Astrocyte (in vitro differentiated cells and primary cell): ENCODE measurements at regions not wholly inside any gene's neighbourhood (a gene's known extent, or its start where the extent isn't known, plus 50 kb on each side); places are given as distances from the start of the nearest gene placed in this dataset.
A peak's percentile ranks its signal among the peaks of the same experiment; 100 is the strongest.
"Not testable (repeated sequence)": the region's sequence is repeated elsewhere in the genome, so short reads cannot be mapped to it uniquely, and the experiment has no call there.

ENCODE experiments used
- DNase-seq: peaks from one replicate; pipeline ENCODE4 v3.0.0-alpha.2; 2010; ENCODE audit warnings: low read depth
- FAIRE-seq: peaks from 2 replicates; lab custom pipeline; 2011; peaks lifted over from hg19 to GRCh38; lab: Jason Lieb, UNC
- H2AFZ ChIP-seq: 2 replicates; pipeline ENCODE4 v1.6.0; 2012; ENCODE audit warnings: low read depth, low read length, inconsistent platforms
- H3K27ac ChIP-seq: 2 replicates; pipeline ENCODE4 v1.5.1; 2011; ENCODE audit warnings: low read depth, low read length, inconsistent platforms
- H3K27me3 ChIP-seq: 2 replicates; pipeline ENCODE4 v1.6.0; 2011; ENCODE audit warnings: low read length, inconsistent platforms; ENCODE audit not compliant: insufficient read depth
- H3K36me3 ChIP-seq: 2 replicates; pipeline ENCODE4 v1.5.1; 2011; ENCODE audit warnings: low read length, inconsistent platforms; ENCODE audit not compliant: insufficient read depth
- H3K4me1 ChIP-seq: 2 replicates; pipeline ENCODE4 v1.5.1; 2011; ENCODE audit warnings: low read length, inconsistent platforms; ENCODE audit not compliant: insufficient read depth
- H3K4me2 ChIP-seq: 2 replicates; pipeline ENCODE4 v1.6.0; 2012; ENCODE audit warnings: low read length, inconsistent platforms
- H3K4me3 ChIP-seq: 2 replicates; pipeline ENCODE4 v1.5.1; 2011; ENCODE audit warnings: low read depth, mild to moderate bottlenecking, low read length, inconsistent platforms; ENCODE audit not compliant: insufficient read depth
- H3K79me2 ChIP-seq: 2 replicates; pipeline ENCODE4 v1.6.0; 2012; ENCODE audit warnings: mild to moderate bottlenecking, low read length, inconsistent platforms; ENCODE audit not compliant: insufficient read depth
- H3K9ac ChIP-seq: 2 replicates; pipeline ENCODE4 v1.6.0; 2012; ENCODE audit warnings: mild to moderate bottlenecking, low read length, inconsistent platforms
- H3K9me3 ChIP-seq: 2 replicates; pipeline ENCODE4 v1.5.1; 2012; ENCODE audit warnings: low read depth, mild to moderate bottlenecking, low read length, inconsistent platforms; ENCODE audit not compliant: insufficient read depth
- H4K20me1 ChIP-seq: 2 replicates; pipeline ENCODE4 v1.6.0; 2012; ENCODE audit warnings: low read length, inconsistent platforms; ENCODE audit not compliant: insufficient read depth
- H3K27ac Mint-ChIP-seq: one replicate; pipeline ENCODE4 v1.8.0; 2021; ENCODE audit warnings: mild to moderate bottlenecking, mixed read lengths; ENCODE audit not compliant: unreplicated experiment
- H3K27me3 Mint-ChIP-seq: one replicate; pipeline ENCODE4 v1.8.0; 2021; ENCODE audit warnings: low read depth, mixed read lengths; ENCODE audit not compliant: unreplicated experiment
- H3K36me3 Mint-ChIP-seq: one replicate; pipeline ENCODE4 v1.8.0; 2021; ENCODE audit warnings: low read depth, mixed read lengths; ENCODE audit not compliant: unreplicated experiment
- H3K4me1 Mint-ChIP-seq: one replicate; pipeline ENCODE4 v1.8.0; 2021; ENCODE audit warnings: low read depth, mixed read lengths; ENCODE audit not compliant: unreplicated experiment
- H3K4me3 Mint-ChIP-seq: one replicate; pipeline ENCODE4 v1.8.0; 2021; ENCODE audit warnings: mild to moderate bottlenecking, moderate library complexity, mixed read lengths; ENCODE audit not compliant: unreplicated experiment
- H3K9me3 Mint-ChIP-seq: one replicate; pipeline ENCODE4 v1.8.0; 2021; ENCODE audit warnings: mild to moderate bottlenecking, mixed read lengths; ENCODE audit not compliant: unreplicated experiment
- EZH2 ChIP-seq: IDR thresholded peaks from 2 replicates; pipeline ENCODE4 v1.6.1; 2012; ENCODE audit warnings: mild to moderate bottlenecking, low read length, inconsistent platforms; ENCODE audit not compliant: insufficient read depth
- TF ChIP-seq, protein P1 (sequence below): IDR thresholded peaks from 2 replicates; pipeline ENCODE4 v1.5.1; 2011; ENCODE audit warnings: low read depth, mild to moderate bottlenecking, inconsistent platforms, low read length, moderate library complexity; ENCODE audit not compliant: insufficient read depth

DNA sequence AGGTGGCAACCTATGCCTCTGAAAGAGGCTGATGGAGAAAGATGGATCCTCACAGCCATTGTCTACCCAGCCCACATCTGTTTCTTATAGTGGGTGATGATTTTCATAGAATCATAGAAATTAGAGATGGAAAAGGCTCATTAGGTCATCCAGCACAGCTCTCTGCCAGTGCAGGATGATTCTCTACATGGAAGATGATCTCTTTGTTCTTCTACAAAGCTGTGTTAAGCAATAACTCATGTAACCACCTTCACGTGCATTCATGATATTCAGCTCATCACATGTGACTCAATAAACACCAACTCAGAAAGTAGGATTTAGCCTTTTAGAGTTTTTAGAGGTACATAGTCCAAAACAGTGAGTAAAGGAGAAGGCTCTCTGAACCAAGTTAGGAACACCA lies 539.4 kb upstream of the ID2 start:
- Histone ChIP-seq H3K9ac (no peak overlapping the region), H3K79me2 (no peaks in the 10 kb centered on the region), H3K4me3 (no peak overlapping the region), H3K4me1 (peaks cover 9% of the 10 kb centered on the region), H3K4me2 (no peak overlapping the region), H3K36me3 (no peaks in the 10 kb centered on the region), H3K9me3 (no peaks in the 10 kb centered on the region), H4K20me1 (no peaks in the 10 kb centered on the region), H2AFZ (no peak overlapping the region), H3K27ac (no peak overlapping the region), H3K27me3 (no peaks in the 10 kb centered on the region)
- H3K27me3 Mint-ChIP-seq: peaks cover 2% of the 10 kb centered on the region
- H3K4me1 Mint-ChIP-seq: peaks cover 3% of the 10 kb centered on the region
- H3K27ac Mint-ChIP-seq: no peak overlapping the region
- no peaks in the 10 kb centered on the region for H3K36me3 Mint-ChIP-seq
- H3K9me3 Mint-ChIP-seq: no peaks in the 10 kb centered on the region
- FAIRE-seq (no peak), DNase-seq (no peak)
- TF ChIP-seq, protein P1, sequence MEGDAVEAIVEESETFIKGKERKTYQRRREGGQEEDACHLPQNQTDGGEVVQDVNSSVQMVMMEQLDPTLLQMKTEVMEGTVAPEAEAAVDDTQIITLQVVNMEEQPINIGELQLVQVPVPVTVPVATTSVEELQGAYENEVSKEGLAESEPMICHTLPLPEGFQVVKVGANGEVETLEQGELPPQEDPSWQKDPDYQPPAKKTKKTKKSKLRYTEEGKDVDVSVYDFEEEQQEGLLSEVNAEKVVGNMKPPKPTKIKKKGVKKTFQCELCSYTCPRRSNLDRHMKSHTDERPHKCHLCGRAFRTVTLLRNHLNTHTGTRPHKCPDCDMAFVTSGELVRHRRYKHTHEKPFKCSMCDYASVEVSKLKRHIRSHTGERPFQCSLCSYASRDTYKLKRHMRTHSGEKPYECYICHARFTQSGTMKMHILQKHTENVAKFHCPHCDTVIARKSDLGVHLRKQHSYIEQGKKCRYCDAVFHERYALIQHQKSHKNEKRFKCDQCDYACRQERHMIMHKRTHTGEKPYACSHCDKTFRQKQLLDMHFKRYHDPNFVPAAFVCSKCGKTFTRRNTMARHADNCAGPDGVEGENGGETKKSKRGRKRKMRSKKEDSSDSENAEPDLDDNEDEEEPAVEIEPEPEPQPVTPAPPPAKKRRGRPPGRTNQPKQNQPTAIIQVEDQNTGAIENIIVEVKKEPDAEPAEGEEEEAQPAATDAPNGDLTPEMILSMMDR: no peak
- no peak for TF ChIP-seq EZH2
- no peak overlapping the region for H3K4me3 Mint-ChIP-seq

DNA sequence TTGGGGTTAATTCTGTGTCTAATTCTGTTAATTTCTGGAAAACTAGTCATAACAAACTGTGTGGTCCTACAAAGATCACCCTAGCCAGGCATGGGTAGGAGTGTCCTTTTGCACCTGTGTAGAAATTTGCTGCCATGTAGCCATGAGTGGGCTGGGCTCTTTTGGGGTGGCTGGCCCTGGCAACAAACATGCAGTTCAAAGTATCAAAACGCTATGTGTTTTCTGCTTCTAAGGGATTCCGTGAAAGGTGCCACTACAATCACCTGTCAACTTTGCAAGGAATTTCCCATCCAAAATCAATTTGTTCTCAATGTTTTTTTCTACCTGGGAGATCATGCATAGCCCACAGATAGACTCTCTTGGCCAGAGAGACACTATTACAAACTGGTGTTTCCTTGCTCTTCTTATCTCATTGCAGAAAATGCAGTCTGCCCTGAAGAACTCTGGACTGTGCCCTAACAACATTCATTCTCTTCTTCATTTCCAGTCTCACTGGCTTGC lies 537.7 kb upstream of the ID2 start:
- Mint-ChIP-seq H3K27ac (no peak overlapping the region), H3K4me3 (no peak overlapping the region), H3K36me3 (no peaks in the 10 kb centered on the region), H3K27me3 (peaks cover 2% of the 10 kb centered on the region), H3K4me1 (peaks cover 9% of the 10 kb centered on the region), H3K9me3 (no peaks in the 10 kb centered on the region)
- Histone ChIP-seq H3K27ac (no peak overlapping the region), H3K9ac (no peak overlapping the region), H3K27me3 (no peaks in the 10 kb centered on the region), H3K4me2 (peak overlapping the region; percentile 26), H3K36me3 (no peaks in the 10 kb centered on the region), H3K4me3 (no peak overlapping the region), H3K79me2 (no peaks in the 10 kb centered on the region), H3K4me1 (peaks cover 24% of the 10 kb centered on the region), H2AFZ (no peak overlapping the region), H4K20me1 (no peaks in the 10 kb centered on the region), H3K9me3 (no peaks in the 10 kb centered on the region)
- no peak for DNase-seq
- TF ChIP-seq, protein P1: no peak
- no peak for TF ChIP-seq EZH2
- FAIRE-seq: no peak

DNA sequence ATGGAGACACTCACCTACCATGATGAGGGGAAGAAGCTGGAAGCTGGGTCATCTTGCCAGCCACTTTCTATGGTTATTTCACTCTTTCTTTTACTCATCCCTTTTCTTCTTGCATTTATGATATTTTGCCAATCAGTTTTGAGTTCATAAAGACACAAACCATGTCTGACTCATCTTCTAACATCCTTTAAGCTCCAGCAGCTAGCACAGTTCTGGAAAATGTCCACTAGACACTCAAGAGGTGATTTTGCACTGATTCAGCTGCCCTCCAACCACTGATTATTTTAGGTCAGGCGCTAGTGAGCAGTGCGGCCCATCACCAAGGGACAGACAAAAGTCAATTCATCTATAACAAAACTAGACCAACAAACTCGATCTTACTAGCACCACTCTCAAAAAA lies 537.1 kb upstream of the ID2 start:
- no peak overlapping the region for H3K9ac ChIP-seq
- peak overlapping the region; percentile 21 for H3K27ac ChIP-seq
- H3K4me1 ChIP-seq: peaks cover 30% of the 10 kb centered on the region
- peak; percentile 70 for FAIRE-seq
- no peaks in the 10 kb centered on the region for H3K27me3 ChIP-seq
- Mint-ChIP-seq H3K36me3 (no peaks in the 10 kb centered on the region), H3K4me1 (peaks cover 13% of the 10 kb centered on the region), H3K4me3 (no peak overlapping the region), H3K27ac (no peak overlapping the region), H3K27me3 (peaks cover 2% of the 10 kb centered on the region), H3K9me3 (no peaks in the 10 kb centered on the region)
- peak; percentile 85 for DNase-seq
- H2AFZ ChIP-seq: no peak overlapping the region
- peak overlapping the region; percentile 26 for H3K4me2 ChIP-seq
- no peaks in the 10 kb centered on the region for H4K20me1 ChIP-seq
- H3K36me3 ChIP-seq: no peaks in the 10 kb centered on the region
- no peak for TF ChIP-seq EZH2
- TF ChIP-seq, protein P1: no peak
- H3K9me3 ChIP-seq: no peaks in the 10 kb centered on the region
- no peak overlapping the region for H3K4me3 ChIP-seq
- no peaks in the 10 kb centered on the region for H3K79me2 ChIP-seq

DNA sequence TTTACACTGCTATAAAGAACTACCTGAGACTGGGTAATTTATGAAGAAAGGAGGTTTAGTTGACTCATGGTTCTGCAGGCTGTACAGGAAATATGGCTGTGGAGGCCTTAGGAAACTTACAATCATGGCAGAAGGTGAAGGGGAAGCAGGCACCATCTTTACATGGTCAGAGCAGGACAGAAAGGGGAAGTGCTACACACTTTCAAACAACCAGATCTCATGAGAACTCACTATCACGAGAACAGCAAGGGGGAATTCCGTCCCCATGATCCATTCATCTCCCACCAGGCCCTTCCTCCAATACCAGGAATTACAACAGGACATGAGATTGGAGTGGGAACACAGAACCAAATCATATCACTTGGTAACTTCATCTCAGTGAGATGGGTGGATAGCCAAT lies 536.5 kb upstream of the ID2 start:
- H3K27ac Mint-ChIP-seq, H3K4me3 Mint-ChIP-seq, FAIRE-seq, H3K9me3 ChIP-seq, H3K4me3 ChIP-seq, H3K27me3 ChIP-seq, H3K9me3 Mint-ChIP-seq, H2AFZ ChIP-seq, H3K79me2 ChIP-seq, H3K9ac ChIP-seq, H4K20me1 ChIP-seq, DNase-seq, H3K27me3 Mint-ChIP-seq, H3K36me3 ChIP-seq, H3K36me3 Mint-ChIP-seq: not testable (repeated sequence)
- H3K4me1 Mint-ChIP-seq: peaks cover 18% of the 10 kb centered on the region
- Histone ChIP-seq H3K27ac (peak overlapping the region; percentile 21), H3K4me1 (peaks cover 36% of the 10 kb centered on the region), H3K4me2 (peak overlapping the region; percentile 26)
